Transverse colon (tissue), 4 donors: ENCODE measurements at regions not wholly inside any gene's neighbourhood (a gene's known extent, or its start where the extent isn't known, plus 50 kb on each side); places are given as distances from the start of the nearest gene placed in this dataset.

Experiments
- DNase-seq: peaks from one replicate; pipeline ENCODE4 v3.0.0-alpha.2; 2019
- H3K27ac ChIP-seq, 4 donors: fragments of 200-600 bp; sonication (generic); 2 replicates each; pipeline ENCODE4 v1.5.1; 2016 to 2018; ENCODE audit warnings: inconsistent platforms in 4 of 4
- H3K27me3 ChIP-seq: fragments of 200-600 bp; sonication (generic); 2 replicates; pipeline ENCODE4 v1.5.1; 2017; ENCODE audit warnings: inconsistent platforms
- H3K36me3 ChIP-seq, 4 donors: fragments of 200-600 bp; sonication (generic); 2 replicates each; pipeline ENCODE4 v1.5.1; 2017 to 2019; ENCODE audit warnings: inconsistent platforms in 4 of 4
- H3K4me1 ChIP-seq, 4 donors: fragments of 200-600 bp; sonication (generic); 2 replicates each; pipeline ENCODE4 v1.5.1; 2017 to 2020; ENCODE audit warnings: inconsistent platforms in 4 of 4
- H3K4me3 ChIP-seq, 4 donors: fragments of 200-600 bp; sonication (generic); 1 replicate in 1 of 4; 2 replicates in 3 of 4; pipeline versions ENCODE4 v1.5.1 to v1.6.1; 2017 to 2019; ENCODE audit warnings: inconsistent platforms in 4 of 4
- H3K9me3 ChIP-seq, 2 donors: fragments of 200-600 bp; sonication (generic); 2 replicates each; pipeline ENCODE4 v1.5.1; 2017 to 2019; ENCODE audit warnings: inconsistent platforms in 2 of 2
- CTCF ChIP-seq, 5 experiments: fragments of 200-600 bp in 3 of 5; fragments of 450-650 bp in 2 of 5; sonication (generic) in 3 of 5; IDR thresholded peaks; 1 replicate in 2 of 5; 2 replicates in 3 of 5; pipeline ENCODE4 v1.5.1; 2016 to 2017; ENCODE audit warnings: antibody characterized with exemption in 5 of 5, inconsistent platforms in 3 of 5, mild to moderate bottlenecking in 2 of 5, moderate library complexity in 1 of 5
- EP300 ChIP-seq: sonication (generic); formaldehyde crosslinking; IDR thresholded peaks from one replicate; pipeline ENCODE4 v1.6.1; 2017; ENCODE audit warnings: antibody characterized with exemption, low read depth
- POLR2A ChIP-seq: fragments of 450-650 bp; IDR thresholded peaks from one replicate; pipeline ENCODE4 v1.6.1; 2016; ENCODE audit warnings: antibody characterized with exemption, mild to moderate bottlenecking, moderate library complexity
- POLR2AphosphoS5 ChIP-seq, 3 donors: sonication (generic); formaldehyde crosslinking; IDR thresholded peaks; one replicate each; pipeline ENCODE4 v1.6.1; 2016; ENCODE audit warnings: antibody characterized with exemption in 3 of 3
- WGBS, 2 donors: methylation state at CpG; one replicate each; pipeline ENCODE4 v1.1.5; 2018; ENCODE audit warnings: low coverage in 1 of 2; 5-methylcytosine and 5-hydroxymethylcytosine counted together
- in situ Hi-C, 4 donors: fragments of 200-750 bp; cut with MboI; loops; one replicate each; pipeline versions ENCODE4 v1.15.0 to v1.15.1; 2017; ENCODE audit warnings: low sequenced_read_pairs in 3 of 4, low pct_ligation_motif_present in 1 of 4, low pct_unique_long_range_greater_than_20kb in 1 of 4
- intact Hi-C: fragments of 100-400 bp; cut with DNase I; formaldehyde crosslinking; loops from one replicate; pipeline ENCODE4 v1.15.1; 2023; ENCODE audit warnings: low total_unique reads

DNA sequence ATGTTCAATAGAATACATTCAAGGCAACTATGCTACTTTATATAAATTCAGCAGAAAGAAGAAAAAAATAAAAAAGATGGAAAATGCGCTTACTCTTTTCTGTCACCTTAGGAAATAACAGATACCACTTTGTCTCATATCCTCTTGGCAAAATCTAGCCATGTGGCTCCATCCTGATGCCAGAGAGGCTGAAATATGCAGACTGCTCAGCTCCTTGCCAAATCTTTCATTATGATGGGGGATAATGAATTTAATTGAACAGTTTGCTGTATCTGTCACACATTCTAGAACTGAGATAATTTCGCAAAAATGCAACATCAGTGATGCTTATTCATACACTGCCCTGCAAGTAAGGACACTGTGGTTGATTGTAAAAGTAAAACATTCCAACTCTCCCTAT, 1081.5 kb downstream of the PLOD2 start:
- in situ Hi-C loops = no loop called here
- intact Hi-C loops = no loop called here
- WGBS, 2 donors = 82 to 87% methylated on average over 2 of the region's 2 CpGs
- Histone ChIP-seq H3K4me3 (no peak overlapping the region), H3K36me3 (no peaks in the 10 kb centered on the region), H3K9me3 (no peaks in the 10 kb centered on the region), H3K4me1 (no peaks in the 10 kb centered on the region), H3K27me3 (no peaks in the 10 kb centered on the region), H3K27ac (no peak overlapping the region)
- no peak for TF ChIP-seq EP300
- no peak for TF ChIP-seq CTCF (IDR thresholded peaks at IDR 0.05)
- no peak for TF ChIP-seq POLR2A
- TF ChIP-seq POLR2AphosphoS5 (IDR thresholded peaks at IDR 0.05) = no peak
- no peak for DNase-seq

- intact Hi-C loops = no loop called here
- no peaks in the 10 kb centered on the region for H3K4me1 ChIP-seq
- no peaks in the 10 kb centered on the region for H3K27me3 ChIP-seq
- TF ChIP-seq POLR2AphosphoS5 (IDR thresholded peaks at IDR 0.05) = no peak
- TF ChIP-seq POLR2A = no peak
- no peak for TF ChIP-seq EP300
- TF ChIP-seq CTCF (IDR thresholded peaks at IDR 0.05) = no peak
- H3K27ac ChIP-seq = no peak overlapping the region
- H3K9me3 ChIP-seq = no peaks in the 10 kb centered on the region
- WGBS, 2 donors = 80 to 84% methylated on average over 1 of the region's 1 CpG
- H3K36me3 ChIP-seq = no peaks in the 10 kb centered on the region
- no peak overlapping the region for H3K4me3 ChIP-seq
- no peak for DNase-seq
- in situ Hi-C loops = no loop called here
These were observed 1073.9 kb downstream of the PLOD2 start for GRCh38 chr3:145087038-145087437.

DNA sequence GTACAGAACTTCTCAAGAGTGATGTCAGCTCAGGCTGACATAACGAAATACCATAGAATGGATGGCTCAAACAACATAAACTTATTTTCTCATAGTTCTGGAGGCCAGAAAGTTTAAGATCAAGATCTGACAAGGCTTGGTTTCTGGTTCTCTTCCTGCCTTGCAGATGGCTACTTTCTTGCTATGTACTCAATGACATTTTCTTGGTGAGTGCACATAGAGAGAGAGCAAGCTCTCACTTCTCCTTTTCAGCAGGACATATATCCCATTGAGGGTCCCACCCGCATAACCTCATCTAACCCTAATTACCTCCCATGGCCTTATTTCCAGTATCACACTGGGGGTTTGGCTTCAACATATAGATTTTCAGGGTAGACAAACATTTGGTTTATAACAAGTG, 1072.1 kb downstream of the PLOD2 start:
- Histone ChIP-seq H3K36me3 (no peaks in the 10 kb centered on the region), H3K9me3 (no peaks in the 10 kb centered on the region), H3K4me1 (no peaks in the 10 kb centered on the region), H3K27ac (no peak overlapping the region), H3K4me3 (no peak overlapping the region), H3K27me3 (no peaks in the 10 kb centered on the region)
- intact Hi-C loops = no loop called here
- WGBS, 2 donors = 60 to 72% methylated on average over 1 to 2 of the region's 2 CpGs
- TF ChIP-seq CTCF (IDR thresholded peaks at IDR 0.05) = no peak
- no peak for TF ChIP-seq EP300
- no peak for TF ChIP-seq POLR2A
- no peak for TF ChIP-seq POLR2AphosphoS5 (IDR thresholded peaks at IDR 0.05)
- in situ Hi-C loops = no loop called here
- no peak for DNase-seq

DNA sequence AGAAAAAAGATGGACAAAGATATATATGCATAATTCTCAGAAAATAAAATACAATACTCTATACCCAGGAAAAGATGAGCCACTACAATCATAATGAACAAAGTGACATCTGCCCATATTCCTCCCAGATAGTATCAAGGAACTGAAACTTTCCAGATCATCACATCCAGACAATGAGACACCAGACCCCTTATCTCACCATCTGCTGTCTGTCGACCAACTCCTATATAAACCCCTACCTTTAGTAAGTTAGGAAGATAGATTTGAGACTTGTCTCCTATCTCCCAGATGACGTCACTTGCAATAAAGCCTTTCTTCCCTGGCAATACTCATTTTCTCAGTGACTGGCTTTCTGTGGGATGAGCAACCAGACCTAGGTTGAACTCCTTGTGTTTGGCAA, 1071.6 kb downstream of the PLOD2 start:
- H3K9me3 ChIP-seq = no peaks in the 10 kb centered on the region
- WGBS, 2 donors = 69 to 82% methylated on average over 2 of the region's 2 CpGs
- no peaks in the 10 kb centered on the region for H3K36me3 ChIP-seq
- H3K4me1 ChIP-seq = no peaks in the 10 kb centered on the region
- TF ChIP-seq CTCF (IDR thresholded peaks at IDR 0.05) (no peak), EP300 (no peak), POLR2AphosphoS5 (IDR thresholded peaks at IDR 0.05) (no peak), POLR2A (no peak)
- in situ Hi-C loops = no loop called here
- H3K27me3 ChIP-seq = no peaks in the 10 kb centered on the region
- intact Hi-C loops = no loop called here
- H3K27ac ChIP-seq = no peak overlapping the region
- no peak overlapping the region for H3K4me3 ChIP-seq
- no peak for DNase-seq
